ENCODE measurements at regions not wholly inside any gene's neighbourhood (a gene's known extent, or its start where the extent isn't known, plus 50 kb on each side); places are given as distances from the start of the nearest gene placed in this dataset.

DNA sequence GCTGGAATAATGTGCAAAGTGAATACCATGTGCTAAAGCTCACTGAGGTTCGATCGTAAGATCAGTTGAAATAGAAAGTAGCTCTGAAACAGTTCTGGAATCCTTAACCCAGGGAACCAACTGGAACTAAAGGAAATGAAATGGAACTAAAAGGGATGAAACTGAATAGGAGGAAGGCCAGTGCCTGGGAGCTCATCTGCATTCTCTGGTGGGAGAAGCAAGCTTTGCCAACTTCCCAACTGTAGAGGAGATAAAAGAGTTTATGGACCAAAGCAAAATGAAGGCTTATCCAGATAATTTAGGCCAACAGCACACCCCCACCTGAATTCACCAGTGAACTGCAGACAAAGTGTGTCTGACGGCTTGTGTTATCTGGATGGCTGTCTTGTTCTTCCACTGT is 188.6 kb upstream of the HABP2 start:
- DNase-seq (ENCODE audit: low spot score) = no peak

GRCh38 chr10:113368666-113369364 is 184.0 kb upstream of the HABP2 start:
- no peak for DNase-seq (ENCODE audit: low spot score)

DNA sequence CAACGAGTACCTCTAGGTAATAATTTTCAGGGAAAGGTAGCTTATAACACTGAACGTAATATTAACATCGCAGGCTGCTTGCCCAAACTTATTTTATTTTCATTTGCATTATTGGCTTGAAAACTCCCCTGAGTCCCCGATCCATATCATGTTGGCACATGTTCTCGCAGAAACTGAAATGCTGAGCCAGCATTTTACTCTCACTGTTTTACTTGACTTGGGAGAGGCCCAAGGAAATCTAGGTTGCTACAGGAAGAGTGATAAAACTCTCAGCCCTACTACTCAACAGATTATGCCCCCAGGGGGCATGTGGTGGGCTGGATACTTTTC is 183.5 kb upstream of the HABP2 start:
- no peak for DNase-seq (ENCODE audit: low spot score)

- no peak for DNase-seq (ENCODE audit: low spot score)
Observed at GRCh38 chr10:113376428-113376827, 176.4 kb upstream of the HABP2 start.

DNA sequence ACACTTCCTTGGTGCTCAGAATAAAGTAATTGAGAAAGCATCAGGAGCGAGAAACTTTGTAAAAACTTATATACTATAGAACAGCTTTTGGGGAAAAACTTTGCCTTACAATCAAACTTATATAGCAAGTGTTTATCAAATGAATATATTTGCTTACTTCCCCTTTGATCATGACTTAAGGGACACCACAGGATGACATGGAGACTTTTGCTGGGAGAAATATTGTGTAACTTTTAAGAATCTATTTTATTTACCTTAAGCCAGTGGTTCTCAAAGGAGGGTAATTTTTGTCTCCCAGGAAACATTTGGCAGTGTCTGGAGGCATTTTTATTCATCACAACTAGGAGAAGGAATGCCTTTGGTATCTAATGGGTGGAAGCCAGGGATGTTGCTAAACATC is 173.8 kb upstream of the HABP2 start:
- DNase-seq (ENCODE audit: low spot score) = no peak

GRCh38 chr10:113381416-113381815 is 171.4 kb upstream of the HABP2 start:
- no peak for DNase-seq (ENCODE audit: low spot score)

DNA sequence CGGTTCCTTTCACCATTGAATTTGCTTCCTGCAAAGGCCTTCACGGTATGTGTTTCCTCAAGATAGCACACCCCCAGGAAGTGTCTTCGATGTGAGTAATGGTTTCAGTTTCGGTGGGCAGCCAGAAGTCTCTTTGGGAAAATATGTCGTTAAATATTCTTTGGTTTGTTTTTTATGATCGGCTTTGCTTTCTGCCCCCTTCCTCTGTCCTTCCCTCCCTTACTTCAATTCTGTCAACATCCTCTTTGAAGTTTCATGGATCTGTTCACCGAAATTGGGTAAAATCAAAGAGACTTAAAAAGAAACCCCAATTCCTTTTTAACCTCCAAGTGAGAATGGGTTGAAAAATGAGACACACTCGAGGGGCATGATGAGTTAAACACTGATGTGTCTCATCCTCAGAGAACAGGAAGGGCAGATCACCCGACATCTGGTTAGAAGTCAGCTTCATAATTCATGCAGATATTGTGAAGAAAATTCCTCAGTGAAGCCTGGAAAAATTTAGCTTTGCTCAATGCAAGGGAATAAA is 170.8 kb upstream of the HABP2 start:
- DNase-seq (ENCODE audit: low spot score) = no peak

DNA sequence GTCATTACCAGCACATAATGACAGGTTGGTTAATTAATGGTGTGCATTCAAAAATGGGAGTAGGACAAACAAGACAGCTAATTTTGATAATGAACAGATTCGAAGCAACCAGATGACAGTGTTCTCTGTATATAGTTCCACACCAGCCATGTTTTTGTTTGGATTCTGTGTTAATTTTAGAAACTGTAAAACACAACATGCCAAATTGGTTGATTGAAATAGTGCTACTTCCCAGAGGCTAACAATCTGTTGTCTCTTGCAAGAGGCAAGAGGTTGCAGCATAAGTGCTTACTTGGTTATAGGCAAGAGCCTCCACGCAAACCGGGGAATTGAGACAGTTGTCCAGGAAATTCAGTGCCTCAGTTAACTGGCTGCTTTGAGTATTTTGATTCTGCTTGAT is 170.2 kb upstream of the HABP2 start:
- no peak for DNase-seq (ENCODE audit: low spot score)

- DNase-seq (ENCODE audit: low spot score) = no peak
Observed at GRCh38 chr10:113384181-113384580, 168.7 kb upstream of the HABP2 start.

DNA sequence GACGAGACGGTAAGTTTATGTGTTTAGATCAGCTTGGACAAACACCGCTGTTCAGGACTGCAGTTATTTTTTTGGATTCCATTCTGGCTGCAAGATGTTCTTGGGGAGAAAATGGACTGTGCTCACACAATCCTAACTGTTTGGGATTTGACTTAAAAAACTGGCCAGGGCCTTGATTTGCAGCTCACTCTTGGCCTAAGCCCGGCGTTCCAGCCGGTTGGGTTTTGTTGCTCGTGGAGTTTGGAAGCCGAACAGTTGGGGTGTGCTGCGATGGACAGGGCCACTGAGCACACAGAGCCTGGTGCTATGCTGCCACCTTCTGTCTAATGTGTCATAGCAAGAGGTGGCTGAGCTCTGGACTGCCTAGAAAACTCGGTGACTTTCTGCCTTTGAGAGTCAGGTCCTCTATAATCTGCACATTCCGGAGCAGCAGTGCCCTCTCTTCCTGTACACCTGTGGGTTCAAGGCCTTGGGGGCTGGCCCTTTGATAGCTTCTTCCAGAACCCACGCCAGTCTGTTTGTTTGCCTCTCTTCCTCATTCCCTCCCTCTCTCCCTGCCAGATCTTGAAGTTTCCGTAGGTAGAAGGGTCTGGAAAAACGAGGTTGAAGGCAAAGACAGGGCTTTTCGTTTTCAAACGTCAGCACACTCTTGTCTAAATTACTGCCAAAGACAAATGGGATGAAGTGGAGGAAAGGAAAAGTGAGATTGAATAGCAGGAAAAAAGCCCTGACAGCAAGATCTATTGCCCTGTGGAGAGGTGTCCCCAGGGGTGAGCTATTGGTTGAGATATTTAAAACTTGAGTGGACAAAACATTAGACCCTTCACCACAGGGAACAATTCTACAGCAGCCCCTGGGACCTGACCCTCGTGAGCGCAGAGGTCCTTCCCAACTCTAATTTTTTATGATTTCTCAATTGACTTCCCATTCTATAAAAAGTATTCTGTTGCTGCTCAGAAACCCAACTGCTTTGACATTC is 167.5 kb upstream of the HABP2 start:
- peak; percentile 74 for DNase-seq (ENCODE audit: low spot score)

GRCh38 chr10:113386005-113386404 is 166.8 kb upstream of the HABP2 start:
- DNase-seq (ENCODE audit: low spot score) = no peak

- no peak for DNase-seq (ENCODE audit: low spot score)
Observed at GRCh38 chr10:113389969-113390368, 162.9 kb upstream of the HABP2 start.

- no peak for DNase-seq (ENCODE audit: low spot score)
Observed at GRCh38 chr10:113390896-113391295, 162.0 kb upstream of the HABP2 start.

GRCh38 chr10:113397047-113397446 is 155.8 kb upstream of the HABP2 start:
- no peak for DNase-seq (ENCODE audit: low spot score)

GRCh38 chr10:113399065-113399464 is 153.8 kb upstream of the HABP2 start:
- no peak for DNase-seq (ENCODE audit: low spot score)

DNA sequence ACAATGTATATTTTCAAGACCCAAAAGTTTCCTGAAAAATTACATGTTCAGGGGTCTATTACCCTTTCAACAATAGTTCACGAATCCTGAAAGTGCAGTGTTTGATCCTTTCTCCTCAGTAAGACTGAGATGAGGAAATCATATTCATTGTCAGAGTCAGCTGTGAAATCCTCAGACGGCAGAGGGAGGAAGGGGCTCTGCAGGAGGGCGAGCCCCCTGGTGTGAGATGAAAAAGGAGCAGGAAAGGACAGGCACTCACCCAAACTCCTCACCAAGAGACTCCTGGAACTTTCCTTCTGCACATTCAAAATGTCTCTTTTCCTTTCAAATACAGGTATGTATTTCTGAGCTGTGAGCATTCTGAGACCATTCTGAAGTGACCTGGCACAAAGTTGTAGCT is 150.3 kb upstream of the HABP2 start:
- DNase-seq (ENCODE audit: low spot score) = no peak

DNA sequence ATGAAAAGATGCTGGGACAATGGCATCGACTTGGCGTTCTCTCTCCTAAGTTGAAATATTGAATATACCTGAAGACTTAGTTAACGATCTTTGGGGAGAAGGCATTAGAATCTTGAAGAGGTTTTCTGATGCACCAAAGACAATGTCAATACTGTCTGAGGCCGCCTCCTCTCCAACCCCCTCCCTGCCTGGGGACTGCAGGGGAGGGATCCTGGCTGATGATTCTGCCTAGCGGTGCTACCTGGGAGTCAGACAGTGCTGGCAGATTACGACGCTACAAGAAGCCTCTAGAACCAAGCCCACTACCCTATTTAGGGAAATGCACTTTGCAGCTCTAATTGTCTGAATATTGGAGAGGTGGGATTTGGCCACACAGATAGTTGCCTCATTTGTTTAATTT is 145.6 kb upstream of the HABP2 start:
- no peak for DNase-seq (ENCODE audit: low spot score)

- DNase-seq (ENCODE audit: low spot score) = no peak
Observed at GRCh38 chr10:113409175-113409574, 143.7 kb upstream of the HABP2 start.

DNA sequence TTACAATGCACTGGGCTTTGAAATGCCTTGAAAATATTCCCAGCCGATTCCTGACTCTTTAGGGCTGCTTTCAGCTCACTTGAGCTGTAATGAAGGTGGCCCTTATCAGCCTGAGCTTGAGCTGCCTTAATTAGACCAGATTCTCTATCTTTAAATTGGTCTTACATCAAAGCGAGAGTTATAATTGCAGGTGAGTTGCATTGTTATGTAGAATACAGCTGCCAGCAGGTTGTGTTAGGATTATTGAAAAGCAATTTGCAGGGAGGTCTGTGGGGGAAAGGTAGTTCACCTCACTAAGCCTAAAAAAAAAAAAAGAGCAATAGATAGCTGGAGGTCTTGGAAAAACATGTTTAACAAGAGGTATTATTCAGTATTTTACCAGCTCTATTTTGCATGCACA is 142.2 kb upstream of the HABP2 start:
- no peak for DNase-seq (ENCODE audit: low spot score)

DNA sequence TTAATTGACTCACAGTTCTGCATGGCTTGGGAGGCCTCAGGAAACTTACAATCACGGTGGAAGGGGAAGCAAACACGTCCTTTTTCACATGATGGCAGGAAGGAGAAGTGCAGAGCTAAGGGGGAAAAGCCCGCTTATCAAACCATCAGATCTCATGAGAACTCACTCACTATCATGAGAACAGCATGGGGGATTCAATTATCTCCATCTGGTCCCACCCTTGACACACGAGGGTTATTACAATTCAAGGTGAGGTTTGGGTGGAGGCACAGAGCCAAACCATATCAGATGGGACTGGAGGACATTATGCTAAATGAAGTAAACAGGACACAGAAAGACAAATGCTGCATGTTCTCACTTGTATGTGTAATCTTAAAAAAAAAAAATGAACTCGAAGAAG is 141.4 kb upstream of the HABP2 start:
- DNase-seq (ENCODE audit: low spot score) = no peak

DNA sequence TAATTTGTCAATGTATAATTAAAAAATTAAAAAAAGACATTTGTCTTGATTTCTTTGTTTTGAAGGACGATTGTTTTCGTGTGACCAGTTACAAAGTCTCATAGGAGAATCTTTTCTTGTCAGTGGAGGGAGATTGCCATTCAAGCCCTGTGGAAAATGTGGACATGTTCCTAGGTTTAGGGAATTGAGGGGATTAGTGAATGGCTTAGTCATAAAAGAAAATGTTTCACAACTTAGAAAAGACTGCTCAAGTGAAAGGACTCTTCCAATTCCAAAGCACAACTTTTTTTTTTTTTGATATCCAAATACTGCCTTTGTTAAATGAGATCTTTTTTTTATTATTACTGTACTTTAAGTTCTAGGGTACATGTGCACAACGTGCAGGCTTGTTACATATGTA is 140.7 kb upstream of the HABP2 start:
- no peak for DNase-seq (ENCODE audit: low spot score)

- no peak for DNase-seq (ENCODE audit: low spot score)
Observed at GRCh38 chr10:113414543-113414942, 138.3 kb upstream of the HABP2 start.

GRCh38 chr10:113415246-113415645 is 137.6 kb upstream of the HABP2 start:
- no peak for DNase-seq (ENCODE audit: low spot score)
